ENCODE measurements at regions not wholly inside any gene's neighbourhood (a gene's known extent, or its start where the extent isn't known, plus 50 kb on each side); places are given as distances from the start of the nearest gene placed in this dataset.

DNA sequence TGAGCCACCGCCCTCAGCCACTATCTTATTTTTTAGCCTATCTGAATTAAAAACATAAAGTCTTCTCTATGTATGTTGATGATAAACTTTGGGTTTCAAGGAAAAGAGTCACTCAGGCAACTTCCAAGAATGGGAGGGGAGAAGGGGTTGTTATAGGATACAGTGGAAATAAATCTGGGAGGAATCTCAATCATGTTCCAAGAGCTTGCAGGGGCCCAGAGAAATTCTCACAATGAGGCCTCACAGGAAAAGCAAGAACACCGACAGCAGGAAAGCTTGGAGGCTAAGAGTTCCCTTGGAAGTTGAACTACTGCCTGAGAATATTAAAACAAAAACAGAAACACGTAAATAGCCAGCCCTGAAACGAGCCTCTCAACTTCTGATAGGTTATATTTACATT lies 384.6 kb upstream of the IGFBP7 start:
- no peaks in the 10 kb centered on the region for H3K36me3 ChIP-seq (ENCODE audit: control insufficient read depth, insufficient read depth, low read length)
- Mint-ChIP-seq H3K4me3 (no peak overlapping the region), H3K27me3 (no peaks in the 10 kb centered on the region), H3K9me3 (peaks cover 0 to 8% (median 2%) of the 10 kb centered on the region in 7 donors), H3K36me3 (no peaks in the 10 kb centered on the region), H3K27ac (no peak overlapping the region), H3K4me1 (no peaks in the 10 kb centered on the region)
- H3K4me1 ChIP-seq (ENCODE audit: control insufficient read depth, insufficient read depth, low read length, poor library complexity, severe bottlenecking): no peaks in the 10 kb centered on the region
- H3K4me3 ChIP-seq (ENCODE audit: low read depth, low read length): no peak overlapping the region
- H3K27ac ChIP-seq (ENCODE audit: insufficient read depth, low read length, poor library complexity, severe bottlenecking): no peak overlapping the region
- H3K27me3 ChIP-seq (ENCODE audit: control insufficient read depth, insufficient read depth, low read length): no peaks in the 10 kb centered on the region
- no peak for DNase-seq
- ATAC-seq (ENCODE audit: low read depth in 2 of 2): no peak
- H3K9me3 ChIP-seq (ENCODE audit: control insufficient read depth in 2 of 2, low read length in 2 of 2): no peaks in the 10 kb centered on the region

DNA sequence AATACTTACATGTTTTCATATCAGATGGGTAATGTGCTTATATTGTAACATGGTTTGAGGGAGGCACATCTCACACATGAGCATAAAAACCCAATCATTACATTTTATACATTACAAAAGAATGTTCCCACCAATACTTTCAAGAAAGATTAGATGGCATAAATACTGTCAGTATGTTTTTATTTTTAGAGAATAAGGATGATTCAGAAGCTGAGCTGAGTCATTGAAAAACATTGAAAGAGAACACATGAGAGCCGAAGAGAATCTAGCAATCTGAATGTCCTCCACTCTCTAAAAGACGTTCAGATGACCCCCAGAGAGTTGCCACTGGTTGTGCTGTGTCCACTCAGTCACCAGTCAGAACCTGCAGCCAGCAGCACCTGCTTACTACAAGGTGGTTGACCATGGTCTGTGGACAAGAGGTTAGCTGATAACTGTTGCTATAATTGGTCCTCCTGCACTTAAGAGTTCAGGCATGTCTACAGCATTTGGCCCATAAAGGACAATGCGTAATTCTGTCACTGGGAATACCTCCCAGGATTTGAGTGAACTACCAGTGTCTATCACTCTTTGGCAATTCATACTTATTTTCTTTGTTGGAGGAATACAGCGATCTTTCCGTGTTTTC lies 382.2 kb upstream of the IGFBP7 start:
- no peaks in the 10 kb centered on the region for H3K27me3 Mint-ChIP-seq
- Histone ChIP-seq H3K27ac (ENCODE audit: insufficient read depth, low read length, poor library complexity, severe bottlenecking) (no peak overlapping the region), H3K27me3 (ENCODE audit: control insufficient read depth, insufficient read depth, low read length) (no peaks in the 10 kb centered on the region), H3K4me3 (ENCODE audit: low read depth, low read length) (no peak overlapping the region), H3K9me3 (ENCODE audit: control insufficient read depth in 2 of 2, low read length in 2 of 2) (no peaks in the 10 kb centered on the region), H3K4me1 (ENCODE audit: control insufficient read depth, insufficient read depth, low read length, poor library complexity, severe bottlenecking) (no peaks in the 10 kb centered on the region), H3K36me3 (ENCODE audit: control insufficient read depth, insufficient read depth, low read length) (no peaks in the 10 kb centered on the region)
- H3K36me3 Mint-ChIP-seq: no peaks in the 10 kb centered on the region
- DNase-seq (no peak), ATAC-seq (ENCODE audit: low read depth in 2 of 2) (no peak)
- H3K9me3 Mint-ChIP-seq: peaks cover 0 to 8% (median 2%) of the 10 kb centered on the region in 7 donors
- H3K4me3 Mint-ChIP-seq: no peak overlapping the region
- no peak overlapping the region for H3K27ac Mint-ChIP-seq
- no peaks in the 10 kb centered on the region for H3K4me1 Mint-ChIP-seq

DNA sequence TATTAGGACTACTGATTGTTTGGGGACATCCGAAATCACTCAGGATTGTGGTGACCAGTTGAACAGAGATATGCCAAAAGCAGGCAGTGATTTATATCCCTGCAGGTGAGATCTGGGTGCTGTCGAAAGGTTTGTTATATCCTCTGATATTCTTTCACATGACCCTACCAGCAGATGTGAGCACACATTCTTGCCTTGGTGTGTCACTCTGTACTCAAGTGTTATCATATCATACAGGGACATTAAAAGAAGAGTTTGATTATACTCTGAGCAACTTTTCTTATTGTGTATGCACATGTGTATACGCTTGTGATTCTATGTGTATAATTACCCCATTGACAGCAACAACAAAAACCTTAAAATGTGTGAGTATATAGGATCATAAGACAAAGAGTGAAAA lies 381.2 kb upstream of the IGFBP7 start:
- Histone ChIP-seq H3K4me1 (ENCODE audit: control insufficient read depth, insufficient read depth, low read length, poor library complexity, severe bottlenecking) (no peaks in the 10 kb centered on the region), H3K9me3 (ENCODE audit: control insufficient read depth in 2 of 2, low read length in 2 of 2) (no peaks in the 10 kb centered on the region), H3K27ac (ENCODE audit: insufficient read depth, low read length, poor library complexity, severe bottlenecking) (no peak overlapping the region), H3K36me3 (ENCODE audit: control insufficient read depth, insufficient read depth, low read length) (no peaks in the 10 kb centered on the region), H3K4me3 (ENCODE audit: low read depth, low read length) (no peak overlapping the region), H3K27me3 (ENCODE audit: control insufficient read depth, insufficient read depth, low read length) (no peaks in the 10 kb centered on the region)
- peaks cover 0 to 8% (median 2%) of the 10 kb centered on the region in 7 donors for H3K9me3 Mint-ChIP-seq
- H3K36me3 Mint-ChIP-seq: no peaks in the 10 kb centered on the region
- no peak overlapping the region for H3K4me3 Mint-ChIP-seq
- no peak for ATAC-seq (ENCODE audit: low read depth in 2 of 2)
- H3K27me3 Mint-ChIP-seq: no peaks in the 10 kb centered on the region
- no peak overlapping the region for H3K27ac Mint-ChIP-seq
- DNase-seq: no peak
- no peaks in the 10 kb centered on the region for H3K4me1 Mint-ChIP-seq

DNA sequence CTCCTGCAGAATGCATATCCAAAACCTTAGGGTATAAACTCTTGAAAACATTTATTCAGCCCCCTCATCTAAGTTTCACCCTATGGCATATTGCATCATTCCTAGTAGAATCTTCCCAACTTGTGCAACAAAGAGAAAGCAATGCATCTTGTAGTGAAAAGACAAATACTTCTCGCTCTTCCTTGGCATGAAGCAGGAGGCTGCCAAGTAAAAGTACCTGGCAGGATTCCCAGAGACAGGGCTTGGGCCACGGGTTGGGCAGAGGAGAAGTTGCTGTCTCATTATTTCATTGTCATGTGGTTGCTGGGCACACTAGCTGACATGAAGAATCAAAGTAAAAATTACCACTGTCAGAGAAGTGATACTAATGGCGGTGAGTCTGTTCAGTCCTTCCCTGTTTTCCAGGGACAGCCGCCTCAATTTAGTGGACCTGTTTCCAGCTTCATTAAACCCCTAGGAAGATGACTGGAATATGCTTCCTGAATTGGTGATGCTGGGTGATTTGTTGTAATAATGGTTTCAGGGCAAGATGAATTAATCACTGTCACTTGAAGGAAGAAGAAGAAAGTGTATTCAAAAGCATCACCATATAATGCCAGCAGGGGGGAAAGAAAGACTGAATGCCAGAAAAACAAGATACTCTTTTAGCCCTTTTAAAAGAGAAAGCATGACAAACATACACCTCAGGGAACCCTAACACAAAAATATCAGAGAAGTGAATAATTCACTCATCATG lies 380.5 kb upstream of the IGFBP7 start:
- Histone ChIP-seq H3K4me1 (ENCODE audit: control insufficient read depth, insufficient read depth, low read length, poor library complexity, severe bottlenecking) (no peaks in the 10 kb centered on the region), H3K36me3 (ENCODE audit: control insufficient read depth, insufficient read depth, low read length) (no peaks in the 10 kb centered on the region), H3K27ac (ENCODE audit: insufficient read depth, low read length, poor library complexity, severe bottlenecking) (no peak overlapping the region), H3K9me3 (ENCODE audit: control insufficient read depth in 2 of 2, low read length in 2 of 2) (no peaks in the 10 kb centered on the region), H3K27me3 (ENCODE audit: control insufficient read depth, insufficient read depth, low read length) (no peaks in the 10 kb centered on the region), H3K4me3 (ENCODE audit: low read depth, low read length) (no peak overlapping the region)
- peaks cover 0 to 8% (median 1%) of the 10 kb centered on the region in 7 donors for H3K9me3 Mint-ChIP-seq
- H3K27me3 Mint-ChIP-seq: no peaks in the 10 kb centered on the region
- H3K27ac Mint-ChIP-seq: no peak overlapping the region
- no peak for DNase-seq
- no peaks in the 10 kb centered on the region for H3K4me1 Mint-ChIP-seq
- no peaks in the 10 kb centered on the region for H3K36me3 Mint-ChIP-seq
- no peak for ATAC-seq (ENCODE audit: low read depth in 2 of 2)
- H3K4me3 Mint-ChIP-seq: no peak overlapping the region

DNA sequence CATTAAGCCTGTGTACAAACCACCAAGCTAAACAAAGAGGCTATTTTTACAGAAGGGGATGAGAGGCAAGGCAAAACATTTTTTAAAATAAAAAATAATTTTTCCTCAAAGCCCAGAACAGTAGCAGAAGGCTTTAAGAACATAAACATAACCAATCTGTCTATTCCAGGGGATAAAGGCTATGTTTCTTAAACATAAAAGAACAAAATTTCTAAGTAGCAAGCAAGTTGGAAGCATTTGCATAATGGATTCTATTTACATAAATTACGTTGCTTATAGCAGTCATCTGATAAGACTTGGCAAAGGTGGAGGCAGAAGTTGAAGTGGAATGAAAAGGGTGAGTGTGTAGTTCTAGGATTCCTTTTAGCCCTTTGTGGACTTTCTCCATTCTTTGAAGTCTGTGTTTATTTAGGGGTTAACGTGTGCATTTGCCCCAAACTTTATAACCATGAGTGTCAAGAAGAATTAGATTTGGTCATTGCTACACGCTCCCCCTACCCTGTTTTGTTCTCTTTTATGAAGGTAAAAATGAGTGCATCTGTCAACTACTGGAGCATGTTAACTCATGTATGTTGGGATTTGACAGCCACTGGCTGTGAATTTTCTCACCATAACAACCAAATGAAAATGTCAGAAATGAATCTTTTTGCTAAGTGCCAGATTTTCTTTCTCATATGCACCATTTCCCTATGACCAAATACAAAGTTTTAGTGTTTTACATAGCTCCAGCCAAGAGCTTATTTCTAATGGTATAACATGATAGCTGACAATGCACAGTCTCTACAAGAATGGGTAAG lies 378.4 kb upstream of the IGFBP7 start:
- H3K4me1 ChIP-seq (ENCODE audit: control insufficient read depth, insufficient read depth, low read length, poor library complexity, severe bottlenecking): no peaks in the 10 kb centered on the region
- no peak overlapping the region for H3K4me3 ChIP-seq (ENCODE audit: low read depth, low read length)
- no peaks in the 10 kb centered on the region for H3K36me3 ChIP-seq (ENCODE audit: control insufficient read depth, insufficient read depth, low read length)
- H3K4me3 Mint-ChIP-seq: no peak overlapping the region
- H3K36me3 Mint-ChIP-seq: no peaks in the 10 kb centered on the region
- H3K9me3 Mint-ChIP-seq: peaks cover 0 to 4% (median 3%) of the 10 kb centered on the region in 7 donors
- H3K9me3 ChIP-seq (ENCODE audit: control insufficient read depth in 2 of 2, low read length in 2 of 2): no peaks in the 10 kb centered on the region
- DNase-seq: no peak
- H3K4me1 Mint-ChIP-seq: no peaks in the 10 kb centered on the region
- H3K27me3 ChIP-seq (ENCODE audit: control insufficient read depth, insufficient read depth, low read length): no peaks in the 10 kb centered on the region
- no peak for ATAC-seq (ENCODE audit: low read depth in 2 of 2)
- H3K27ac ChIP-seq (ENCODE audit: insufficient read depth, low read length, poor library complexity, severe bottlenecking): no peak overlapping the region
- H3K27me3 Mint-ChIP-seq: no peaks in the 10 kb centered on the region
- H3K27ac Mint-ChIP-seq: no peak overlapping the region

DNA sequence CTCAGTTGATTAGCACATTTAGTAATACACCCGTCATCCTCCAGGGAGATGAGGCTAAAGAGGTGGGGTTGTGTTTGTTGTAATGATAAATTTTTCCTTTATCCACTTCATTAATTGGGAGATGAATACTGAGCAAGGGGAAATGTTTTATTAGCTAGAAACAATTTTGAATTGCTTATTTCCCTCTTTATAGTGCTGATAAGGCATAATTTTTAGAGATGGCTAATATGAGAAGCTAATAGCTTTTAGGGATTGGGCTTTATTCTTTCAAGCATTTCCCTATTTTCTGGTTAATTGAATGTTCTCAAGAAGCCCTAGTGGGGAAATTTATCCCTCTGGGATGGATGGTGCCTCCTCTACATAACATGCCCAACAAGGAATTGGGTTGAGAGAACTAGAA lies 365.2 kb upstream of the IGFBP7 start:
- Histone ChIP-seq H3K9me3 (ENCODE audit: control insufficient read depth in 2 of 2, low read length in 2 of 2) (peaks cover 0 to 6% of the 10 kb centered on the region in 2 experiments), H3K36me3 (ENCODE audit: control insufficient read depth, insufficient read depth, low read length) (no peaks in the 10 kb centered on the region), H3K27me3 (ENCODE audit: control insufficient read depth, insufficient read depth, low read length) (no peaks in the 10 kb centered on the region), H3K4me3 (ENCODE audit: low read depth, low read length) (no peak overlapping the region), H3K4me1 (ENCODE audit: control insufficient read depth, insufficient read depth, low read length, poor library complexity, severe bottlenecking) (no peaks in the 10 kb centered on the region), H3K27ac (ENCODE audit: insufficient read depth, low read length, poor library complexity, severe bottlenecking) (no peak overlapping the region)
- DNase-seq (no peak), ATAC-seq (ENCODE audit: low read depth in 2 of 2) (no peak)
- Mint-ChIP-seq H3K4me3 (no peak overlapping the region), H3K27me3 (no peaks in the 10 kb centered on the region), H3K27ac (no peak overlapping the region), H3K9me3 (peaks cover 0 to 5% (median 1%) of the 10 kb centered on the region in 7 donors), H3K36me3 (no peaks in the 10 kb centered on the region), H3K4me1 (no peaks in the 10 kb centered on the region)

DNA sequence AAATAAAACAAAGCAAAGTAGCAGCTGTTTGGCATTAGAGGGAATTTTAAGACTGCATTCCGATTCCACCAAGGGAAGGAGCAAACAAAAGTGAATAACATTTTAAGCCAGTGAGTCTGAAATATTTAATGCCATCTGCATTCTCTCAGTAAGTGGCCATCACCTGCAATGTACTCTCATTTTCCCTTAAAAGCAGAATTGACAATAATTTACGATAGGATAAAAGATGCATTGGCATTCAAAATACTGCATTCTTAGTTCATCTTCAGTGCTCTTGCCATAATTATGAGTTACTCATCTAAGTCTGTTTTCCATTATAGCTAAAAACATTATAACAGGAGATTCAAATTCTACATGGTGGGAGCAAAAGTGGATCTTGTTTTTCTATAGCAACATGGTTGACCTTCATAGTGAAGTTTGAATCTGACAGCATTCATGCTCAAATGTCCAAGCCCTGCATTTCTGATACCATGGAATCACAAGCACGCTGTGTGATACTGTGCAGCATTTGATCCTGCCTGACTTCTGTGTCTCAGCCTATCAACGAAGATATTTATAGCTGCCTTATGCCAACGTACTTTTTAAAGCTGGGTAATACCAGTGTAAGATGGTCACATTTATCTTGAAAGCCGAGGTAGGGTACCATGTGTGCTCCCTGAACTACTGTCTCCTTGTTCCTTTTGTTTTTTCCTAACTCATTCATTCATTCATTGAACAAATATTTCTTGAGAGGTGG lies 355.3 kb upstream of the IGFBP7 start:
- no peaks in the 10 kb centered on the region for H3K27me3 Mint-ChIP-seq
- Histone ChIP-seq H3K36me3 (ENCODE audit: control insufficient read depth, insufficient read depth, low read length) (no peaks in the 10 kb centered on the region), H3K27me3 (ENCODE audit: control insufficient read depth, insufficient read depth, low read length) (no peaks in the 10 kb centered on the region), H3K27ac (ENCODE audit: insufficient read depth, low read length, poor library complexity, severe bottlenecking) (no peak overlapping the region), H3K4me3 (ENCODE audit: low read depth, low read length) (no peak overlapping the region), H3K9me3 (ENCODE audit: control insufficient read depth in 2 of 2, low read length in 2 of 2) (no peaks in the 10 kb centered on the region), H3K4me1 (ENCODE audit: control insufficient read depth, insufficient read depth, low read length, poor library complexity, severe bottlenecking) (no peaks in the 10 kb centered on the region)
- H3K4me1 Mint-ChIP-seq: no peaks in the 10 kb centered on the region
- peaks cover 0 to 14% (median 3%) of the 10 kb centered on the region in 7 donors for H3K9me3 Mint-ChIP-seq
- ATAC-seq (ENCODE audit: low read depth in 2 of 2): no peak
- no peak overlapping the region for H3K4me3 Mint-ChIP-seq
- DNase-seq: no peak
- no peak overlapping the region for H3K27ac Mint-ChIP-seq
- no peaks in the 10 kb centered on the region for H3K36me3 Mint-ChIP-seq

Data from CD4-positive, CD25-positive, alpha-beta regulatory T cell (primary cell).